Activated T-cell treated with anti-CD3 and anti-CD28 coated beads, Interleukin-2, amount 50 U/mL, for 4 hours (primary cell): ENCODE measurements at regions not wholly inside any gene's neighbourhood (a gene's known extent, or its start where the extent isn't known, plus 50 kb on each side); places are given as distances from the start of the nearest gene placed in this dataset.
A peak's percentile ranks its signal among the peaks of the same experiment; 100 is the strongest.

Source experiments
- ATAC-seq, 2 donors: fragments of 200-7000 bp; cut with Tn5 transposase; one replicate each; pipeline ENCODE4 v1.10.0; 2021
- DNase-seq: peaks from one replicate; pipeline ENCODE4 v3.0.0-alpha.2; 2020
- H3K27me3 Mint-ChIP-seq: one replicate; pipeline ENCODE4 v1.8.0; 2021; ENCODE audit warnings: low read depth, mixed read lengths
- H3K36me3 Mint-ChIP-seq: one replicate; pipeline ENCODE4 v1.8.0; 2022; ENCODE audit warnings: mixed read lengths; ENCODE audit not compliant: insufficient read depth
- H3K4me1 Mint-ChIP-seq: one replicate; pipeline ENCODE4 v1.8.0; 2021; ENCODE audit warnings: low read depth, mixed read lengths
- H3K4me3 Mint-ChIP-seq: one replicate; pipeline ENCODE4 v1.8.0; 2021; ENCODE audit warnings: mild to moderate bottlenecking, moderate library complexity, mixed read lengths
- H3K9me3 Mint-ChIP-seq: one replicate; pipeline ENCODE4 v1.8.0; 2021; ENCODE audit warnings: mixed read lengths

- no peaks in the 10 kb centered on the region for H3K36me3 Mint-ChIP-seq
- H3K9me3 Mint-ChIP-seq = no peaks in the 10 kb centered on the region
- H3K27me3 Mint-ChIP-seq = peaks cover 21% of the 10 kb centered on the region
- H3K4me1 Mint-ChIP-seq = peaks cover 2% of the 10 kb centered on the region
- ATAC-seq = no peak
- H3K4me3 Mint-ChIP-seq = no peak overlapping the region
- DNase-seq = no peak
Observed at GRCh38 chr15:26096581-26096980, 233.5 kb upstream of the ATP10A start.

GRCh38 chr15:26095710-26096330 lies 232.7 kb upstream of the ATP10A start:
- Mint-ChIP-seq H3K36me3 (no peaks in the 10 kb centered on the region), H3K9me3 (no peaks in the 10 kb centered on the region), H3K4me1 (peaks cover 2% of the 10 kb centered on the region), H3K27me3 (peaks cover 25% of the 10 kb centered on the region), H3K4me3 (no peak overlapping the region)
- no peak for ATAC-seq
- DNase-seq = no peak

DNA sequence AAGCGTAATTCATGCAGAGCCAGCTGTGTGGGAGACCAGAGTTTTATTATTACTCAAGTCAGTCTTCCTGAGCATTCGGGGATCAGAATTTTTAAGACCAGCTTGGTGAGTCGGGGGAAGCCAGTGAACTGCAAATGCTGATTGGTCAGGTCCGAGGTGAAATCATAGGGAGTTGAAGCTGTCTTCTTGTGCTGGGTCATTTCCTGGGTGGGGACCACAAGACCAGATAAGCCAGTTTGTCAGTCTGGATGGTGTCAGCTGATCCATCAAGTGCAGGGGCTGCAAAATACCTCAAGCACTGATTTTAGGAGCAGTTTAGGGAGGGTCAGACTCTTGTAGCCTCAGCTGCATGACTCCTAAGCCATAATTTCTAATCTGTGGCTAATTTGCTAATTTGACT lies 228.1 kb upstream of the ATP10A start:
- Mint-ChIP-seq H3K27me3 (peaks cover 26% of the 10 kb centered on the region), H3K36me3 (no peaks in the 10 kb centered on the region), H3K4me1 (peaks cover 2% of the 10 kb centered on the region), H3K4me3 (no peak overlapping the region), H3K9me3 (no peaks in the 10 kb centered on the region)
- DNase-seq (no peak), ATAC-seq (no peak)

GRCh38 chr15:26087881-26088280 lies 224.8 kb upstream of the ATP10A start:
- Mint-ChIP-seq H3K4me3 (no peak overlapping the region), H3K4me1 (peaks cover 5% of the 10 kb centered on the region), H3K9me3 (no peaks in the 10 kb centered on the region), H3K36me3 (no peaks in the 10 kb centered on the region), H3K27me3 (peaks cover 7% of the 10 kb centered on the region)
- no peak for DNase-seq
- no peak for ATAC-seq

DNA sequence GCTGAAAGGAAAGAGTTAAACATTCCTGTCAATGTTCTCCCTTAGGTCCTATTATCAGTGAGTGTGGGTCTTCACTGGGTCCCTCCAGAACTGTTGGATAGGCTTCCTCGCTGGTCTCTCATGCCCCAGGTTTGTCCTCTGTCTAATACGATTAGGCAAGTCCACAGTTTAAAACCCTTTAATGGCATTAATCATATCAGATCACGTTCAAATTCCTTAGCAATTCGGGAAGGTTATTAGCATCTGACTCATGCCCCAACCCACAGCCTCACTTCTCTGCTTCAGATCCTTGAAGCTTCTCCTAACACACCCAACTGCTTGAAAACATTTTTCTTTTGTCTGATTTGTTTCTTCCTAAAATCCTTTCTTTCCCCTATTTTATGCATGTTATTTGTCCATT lies 224.3 kb upstream of the ATP10A start:
- Mint-ChIP-seq H3K27me3 (peaks cover 7% of the 10 kb centered on the region), H3K36me3 (no peaks in the 10 kb centered on the region), H3K4me1 (peaks cover 9% of the 10 kb centered on the region), H3K9me3 (no peaks in the 10 kb centered on the region), H3K4me3 (no peak overlapping the region)
- no peak for DNase-seq
- no peak for ATAC-seq

DNA sequence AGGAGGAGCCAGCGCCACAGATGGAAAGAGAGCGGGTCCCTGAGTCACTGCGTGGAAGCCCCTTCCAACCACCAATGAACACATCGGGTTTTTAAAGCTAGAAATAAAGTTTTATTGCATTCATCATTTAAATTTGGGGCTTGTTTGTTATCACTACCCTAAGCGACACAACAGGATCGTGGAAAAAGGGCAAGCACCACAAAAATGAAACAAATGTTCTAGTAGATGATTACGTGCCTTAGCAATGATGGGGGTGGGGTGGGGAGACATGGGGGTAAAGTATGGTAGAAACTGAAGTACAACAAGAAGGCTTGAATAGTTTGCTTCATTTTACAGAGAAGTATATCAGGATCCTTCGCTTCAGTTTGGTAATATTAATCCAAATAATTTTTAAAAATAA lies 221.6 kb upstream of the ATP10A start:
- peaks cover 2% of the 10 kb centered on the region for H3K27me3 Mint-ChIP-seq

DNA sequence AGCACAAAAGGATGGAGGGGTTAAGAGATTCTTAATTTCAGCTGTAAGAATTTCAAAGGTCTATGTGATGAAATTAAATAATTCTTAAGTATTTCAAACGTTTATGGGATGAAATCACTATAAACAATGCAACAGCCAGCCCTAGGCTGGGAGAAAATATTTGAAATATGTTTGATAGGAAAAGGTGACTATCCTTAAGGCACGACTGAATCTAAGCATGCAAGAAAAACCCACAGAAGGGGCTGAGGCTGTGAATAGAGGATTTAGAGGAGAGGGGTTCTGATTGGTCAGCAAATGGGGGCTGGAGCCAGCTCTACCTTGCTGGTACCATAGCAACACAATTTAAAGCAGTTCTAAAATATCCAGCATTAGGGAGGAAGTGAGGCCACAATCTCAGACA lies 220.8 kb upstream of the ATP10A start:
- Mint-ChIP-seq H3K27me3 (peaks cover 2% of the 10 kb centered on the region), H3K4me3 (no peak overlapping the region), H3K4me1 (peaks cover 34% of the 10 kb centered on the region), H3K36me3 (no peaks in the 10 kb centered on the region), H3K9me3 (no peaks in the 10 kb centered on the region)
- ATAC-seq = no peak
- no peak for DNase-seq

More for the DNA sequence above, 221.6 kb upstream of the ATP10A start:
- H3K4me1 Mint-ChIP-seq = peaks cover 26% of the 10 kb centered on the region
- no peak overlapping the region for H3K4me3 Mint-ChIP-seq
- no peak for DNase-seq
- no peak for ATAC-seq
- no peaks in the 10 kb centered on the region for H3K36me3 Mint-ChIP-seq
- H3K9me3 Mint-ChIP-seq = no peaks in the 10 kb centered on the region

GRCh38 chr15:26083457-26083856 lies 220.3 kb upstream of the ATP10A start:
- Mint-ChIP-seq H3K36me3 (no peaks in the 10 kb centered on the region), H3K9me3 (no peaks in the 10 kb centered on the region), H3K4me3 (peak overlapping the region; percentile 85), H3K4me1 (peaks cover 36% of the 10 kb centered on the region), H3K27me3 (peaks cover 2% of the 10 kb centered on the region)
- no peak for DNase-seq
- ATAC-seq = no peak

GRCh38 chr15:26082221-26083109 lies 219.3 kb upstream of the ATP10A start:
- Mint-ChIP-seq H3K27me3 (peaks cover 2% of the 10 kb centered on the region), H3K36me3 (no peaks in the 10 kb centered on the region), H3K4me3 (peak overlapping the region; percentile 85), H3K4me1 (peaks cover 40% of the 10 kb centered on the region), H3K9me3 (no peaks in the 10 kb centered on the region)
- DNase-seq (peak; percentile 95), ATAC-seq (peak; percentile 96)

- Mint-ChIP-seq H3K36me3 (no peaks in the 10 kb centered on the region), H3K4me3 (peak overlapping the region; percentile 85), H3K9me3 (no peaks in the 10 kb centered on the region), H3K4me1 (peaks cover 40% of the 10 kb centered on the region), H3K27me3 (peaks cover 2% of the 10 kb centered on the region)
- ATAC-seq (no peak), DNase-seq (no peak)
Observed at GRCh38 chr15:26081758-26082220, 218.7 kb upstream of the ATP10A start.

GRCh38 chr15:26075770-26076169 lies 212.6 kb upstream of the ATP10A start:
- H3K4me1 Mint-ChIP-seq = peaks cover 40% of the 10 kb centered on the region
- no peak overlapping the region for H3K4me3 Mint-ChIP-seq
- no peaks in the 10 kb centered on the region for H3K36me3 Mint-ChIP-seq
- no peak for ATAC-seq
- H3K9me3 Mint-ChIP-seq = peaks cover 4% of the 10 kb centered on the region
- DNase-seq = no peak
- peaks cover 16% of the 10 kb centered on the region for H3K27me3 Mint-ChIP-seq

DNA sequence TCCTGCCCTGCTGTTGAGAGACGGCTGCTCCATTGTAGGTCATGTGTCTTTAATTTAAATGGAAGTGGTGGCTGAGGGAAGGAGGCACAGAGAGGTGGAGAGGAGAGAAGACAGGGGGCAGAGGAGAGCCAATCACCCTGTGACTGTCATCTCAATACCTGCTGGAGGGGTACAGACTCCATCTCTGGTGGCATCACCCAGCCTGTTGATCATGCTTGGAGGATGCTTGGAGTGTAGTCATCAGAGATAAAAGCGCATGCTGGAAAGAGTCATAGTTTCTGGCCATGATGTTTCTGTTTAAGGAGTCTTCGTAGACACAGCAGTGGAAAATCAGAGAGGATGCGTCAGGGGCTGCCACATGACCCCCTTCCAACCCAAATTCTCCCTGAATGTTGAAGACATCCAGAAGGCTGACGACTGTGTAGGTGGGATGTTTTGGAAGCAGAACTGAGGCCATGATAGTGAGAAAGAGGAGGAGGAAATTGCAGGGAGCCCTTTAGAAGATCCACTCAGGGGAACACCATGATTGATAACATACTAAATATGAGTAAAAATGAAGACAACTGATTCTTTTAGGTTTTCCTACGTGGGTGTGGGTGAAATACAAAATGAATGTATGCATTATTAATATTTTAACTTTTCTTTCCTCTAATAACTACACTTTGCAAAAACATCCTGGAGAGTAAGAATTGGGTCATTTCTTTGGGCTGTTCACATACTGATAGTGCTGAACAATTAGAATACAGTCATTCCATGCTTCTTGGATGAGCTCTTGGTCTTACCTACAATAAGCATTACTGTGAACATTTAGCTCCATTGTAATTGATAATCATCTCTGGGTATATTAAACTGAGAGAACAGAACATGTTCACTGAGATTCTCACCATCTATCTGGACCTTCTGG lies 210.6 kb upstream of the ATP10A start:
- H3K4me1 Mint-ChIP-seq = peaks cover 25% of the 10 kb centered on the region
- ATAC-seq (peak; percentile 83 to 89), DNase-seq (no peak)
- peak overlapping the region; percentile 35 for H3K4me3 Mint-ChIP-seq
- H3K36me3 Mint-ChIP-seq = no peaks in the 10 kb centered on the region
- H3K27me3 Mint-ChIP-seq = peaks cover 16% of the 10 kb centered on the region
- H3K9me3 Mint-ChIP-seq = peaks cover 4% of the 10 kb centered on the region

DNA sequence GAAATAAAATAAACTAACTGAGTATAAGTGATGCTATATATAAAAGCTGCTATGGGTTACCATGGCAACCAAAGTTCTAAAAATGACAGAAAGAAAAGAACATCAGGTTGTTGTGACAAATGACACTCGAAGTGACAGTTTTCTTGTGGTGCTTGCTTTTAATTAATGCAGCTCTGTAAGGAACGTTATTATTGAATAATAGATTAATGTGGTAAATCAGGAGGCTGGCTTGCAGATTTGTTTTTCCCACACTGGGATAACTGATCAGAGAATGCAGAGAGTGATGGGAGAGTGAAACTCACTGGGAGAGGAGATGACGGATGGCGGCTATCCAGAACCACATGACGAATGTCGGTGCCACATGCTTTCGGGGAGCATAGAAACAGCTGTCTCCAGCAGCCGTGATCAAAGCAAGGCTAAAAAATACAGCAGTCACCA lies 207.0 kb upstream of the ATP10A start:
- no peak overlapping the region for H3K4me3 Mint-ChIP-seq
- no peak for ATAC-seq
- H3K4me1 Mint-ChIP-seq = peaks cover 18% of the 10 kb centered on the region
- no peak for DNase-seq
- no peaks in the 10 kb centered on the region for H3K36me3 Mint-ChIP-seq
- peaks cover 4% of the 10 kb centered on the region for H3K9me3 Mint-ChIP-seq
- H3K27me3 Mint-ChIP-seq = peaks cover 16% of the 10 kb centered on the region

DNA sequence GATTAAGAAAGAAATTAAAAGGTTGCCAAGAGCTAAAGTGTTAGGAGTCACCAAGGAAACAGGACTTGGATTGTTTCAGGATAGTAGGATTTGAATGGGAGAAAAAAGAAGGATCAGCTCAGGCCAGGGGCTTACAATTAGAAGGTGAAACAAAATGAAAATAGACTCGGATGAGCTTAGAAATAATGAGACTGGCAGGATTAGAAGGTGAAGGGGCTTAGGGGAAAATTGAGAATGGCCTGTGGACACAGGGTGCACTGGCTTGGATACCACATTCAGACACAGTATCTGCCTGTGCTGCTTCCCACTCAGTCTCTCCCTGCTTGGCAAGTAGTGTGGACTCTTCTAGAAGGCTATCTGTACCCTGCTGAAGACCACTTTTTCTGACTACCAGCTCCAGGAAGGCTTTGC lies 206.1 kb upstream of the ATP10A start:
- Mint-ChIP-seq H3K27me3 (peaks cover 16% of the 10 kb centered on the region), H3K4me1 (peaks cover 13% of the 10 kb centered on the region), H3K4me3 (no peak overlapping the region), H3K9me3 (peaks cover 4% of the 10 kb centered on the region), H3K36me3 (no peaks in the 10 kb centered on the region)
- ATAC-seq = no peak
- DNase-seq = no peak
